HEK293 (cell line): ENCODE measurements at regions not wholly inside any gene's neighbourhood (a gene's known extent, or its start where the extent isn't known, plus 50 kb on each side); places are given as distances from the start of the nearest gene placed in this dataset.
"Not testable (repeated sequence)": the region's sequence is repeated elsewhere in the genome, so short reads cannot be mapped to it uniquely, and the experiment has no call there.

Experiments
- CTCF ChIA-PET: fragments of 350-600 bp; formaldehyde crosslinking; extraction: SDS; loops from one replicate; lab custom pipeline; 2021; ENCODE audit warnings: antibody characterized with exemption; lab: Yijun Ruan, JAX
- POLR2A ChIA-PET: fragments of 300-600 bp; formaldehyde crosslinking; extraction: SDS; loops from one replicate; lab custom pipeline; 2020; ENCODE audit warnings: antibody characterized with exemption, inconsistent platforms; lab: Yijun Ruan, JAX
- H3K27ac ChIP-seq: fragments of 200-500 bp; sonication (Bioruptor generic); 2 replicates; pipeline ENCODE4 v1.5.1; 2014; ENCODE audit warnings: low read depth, low read length, control low read depth, inconsistent platforms; ENCODE audit errors: extremely low read depth
- H3K36me3 ChIP-seq, 2 experiments: fragments of 200-500 bp in 1 of 2; sonication (Bioruptor generic) in 1 of 2; 1 replicate in 1 of 2; 2 replicates in 1 of 2; pipeline ENCODE4 v1.5.1; 2014 to 2017; ENCODE audit warnings: inconsistent platforms in 2 of 2, low read length in 2 of 2; ENCODE audit not compliant: control insufficient read depth in 2 of 2, insufficient read depth in 1 of 2
- H3K4me1 ChIP-seq: fragments of 200-500 bp; sonication (Bioruptor generic); 2 replicates; pipeline ENCODE4 v1.5.1; 2014; ENCODE audit warnings: mild to moderate bottlenecking, low read length, inconsistent platforms; ENCODE audit not compliant: control insufficient read depth, insufficient read depth
- H3K4me3 ChIP-seq: 2 replicates; pipeline ENCODE4 v1.5.1; 2011; ENCODE audit warnings: low read depth, mild to moderate bottlenecking, control low read depth, low read length, moderate library complexity
- H3K9me3 ChIP-seq: fragments of 200-500 bp; sonication (Bioruptor generic); 2 replicates; pipeline ENCODE4 v1.5.1; 2014; ENCODE audit warnings: low read depth, low read length, inconsistent platforms; ENCODE audit not compliant: control insufficient read depth, insufficient read depth
- GLI4 ChIP-seq: fragments of 450-650 bp; formaldehyde crosslinking; IDR thresholded peaks from 2 replicates; pipeline ENCODE4 v1.5.1; 2016; ENCODE audit warnings: missing biosample characterization, missing genetic modification characterization
- KLF9 ChIP-seq: fragments of 450-650 bp; formaldehyde crosslinking; IDR thresholded peaks from 2 replicates; pipeline ENCODE4 v1.5.1; 2016; ENCODE audit warnings: missing biosample characterization, missing genetic modification characterization, low read depth
- PRDM4 ChIP-seq: fragments of 450-650 bp; formaldehyde crosslinking; IDR thresholded peaks from 2 replicates; pipeline ENCODE4 v1.5.1; 2017; ENCODE audit warnings: missing biosample characterization, missing genetic modification characterization
- SCRT2 ChIP-seq: fragments of 450-650 bp; formaldehyde crosslinking; IDR thresholded peaks from 2 replicates; pipeline ENCODE4 v1.5.1; 2016; ENCODE audit warnings: missing biosample characterization, missing genetic modification characterization
- SP3 ChIP-seq: fragments of 450-650 bp; formaldehyde crosslinking; IDR thresholded peaks from 2 replicates; pipeline ENCODE4 v1.5.1; 2016; ENCODE audit warnings: missing biosample characterization, missing genetic modification characterization
- ZBTB7A ChIP-seq: fragments of 450-650 bp; formaldehyde crosslinking; IDR thresholded peaks from 2 replicates; pipeline ENCODE4 v1.5.1; 2016; ENCODE audit warnings: low read depth, missing biosample characterization, missing genetic modification characterization
- ZFP3 ChIP-seq: fragments of 450-650 bp; formaldehyde crosslinking; IDR thresholded peaks from 2 replicates; pipeline ENCODE4 v1.5.1; 2016; ENCODE audit warnings: low read depth, missing biosample characterization, missing genetic modification characterization
- ZNF146 ChIP-seq: fragments of 450-650 bp; formaldehyde crosslinking; IDR thresholded peaks from 2 replicates; pipeline ENCODE4 v1.5.1; 2016; ENCODE audit warnings: missing biosample characterization, missing genetic modification characterization
- ZNF24 ChIP-seq: fragments of 450-650 bp; formaldehyde crosslinking; IDR thresholded peaks from 2 replicates; pipeline ENCODE4 v1.5.1; 2016; ENCODE audit warnings: missing biosample characterization, missing genetic modification characterization
- ZNF391 ChIP-seq: fragments of 450-650 bp; formaldehyde crosslinking; IDR thresholded peaks from 2 replicates; pipeline ENCODE4 v1.5.1; 2016; ENCODE audit warnings: low read depth, missing biosample characterization, missing genetic modification characterization, borderline replicate concordance
- ZNF433 ChIP-seq: fragments of 450-650 bp; formaldehyde crosslinking; IDR thresholded peaks from 2 replicates; pipeline ENCODE4 v1.5.1; 2016; ENCODE audit warnings: missing biosample characterization, missing genetic modification characterization, low read depth
- ZNF518A ChIP-seq: fragments of 450-650 bp; formaldehyde crosslinking; conservative IDR thresholded peaks from 2 replicates; pipeline ENCODE4 v1.5.1; 2016; ENCODE audit warnings: low read depth, missing biosample characterization, missing genetic modification characterization
- ZNF596 ChIP-seq: fragments of 450-650 bp; IDR thresholded peaks from 2 replicates; pipeline ENCODE4 v1.5.0; 2018; ENCODE audit warnings: missing biosample characterization, mild to moderate bottlenecking, missing genetic modification characterization, moderate library complexity
- ZNF621 ChIP-seq: fragments of 450-650 bp; formaldehyde crosslinking; IDR thresholded peaks from 2 replicates; pipeline ENCODE4 v1.5.1; 2017; ENCODE audit warnings: missing biosample characterization, missing genetic modification characterization
- ZNF645 ChIP-seq: fragments of 450-650 bp; formaldehyde crosslinking; IDR thresholded peaks from 2 replicates; pipeline ENCODE4; 2016; ENCODE audit warnings: missing biosample characterization, missing genetic modification characterization
- ZNF707 ChIP-seq: fragments of 450-650 bp; formaldehyde crosslinking; IDR thresholded peaks from 2 replicates; pipeline ENCODE4 v1.5.1; 2016; ENCODE audit warnings: missing biosample characterization, missing genetic modification characterization
- ZSCAN16 ChIP-seq: fragments of 450-650 bp; formaldehyde crosslinking; IDR thresholded peaks from 2 replicates; pipeline ENCODE4 v1.5.1; 2016; ENCODE audit warnings: missing biosample characterization, missing genetic modification characterization

- H3K36me3 ChIP-seq = no peaks in the 10 kb centered on the region
- no peak for TF ChIP-seq SP3 (tag by site-specific recombination)
- no peak for TF ChIP-seq PRDM4
- H3K27ac ChIP-seq = no peak overlapping the region
- CTCF ChIA-PET = interaction anchor here (0.6 to 3.1 kb wide), 2 partner anchors 11 to 160 kb away, joined by 3 to 16 read pairs; no protein-coding TSS in a partner anchor
- POLR2A ChIA-PET = no interaction called here
- H3K9me3 ChIP-seq = no peaks in the 10 kb centered on the region
- no peak overlapping the region for H3K4me3 ChIP-seq
- H3K4me1 ChIP-seq = peaks cover 4% of the 10 kb centered on the region
These were observed 108.8 kb upstream of the BMPER start for GRCh38 chr7:33796538-33796937.

GRCh38 chr7:33797512-33797911 lies 107.8 kb upstream of the BMPER start:
- H3K27ac ChIP-seq, H3K4me1 ChIP-seq, POLR2A ChIA-PET, H3K4me3 ChIP-seq, H3K36me3 ChIP-seq, H3K9me3 ChIP-seq: not testable (repeated sequence)
- CTCF ChIA-PET = interaction anchor here (3.1 kb wide), 1 partner anchor 10 kb away, joined by 16 read pairs; no protein-coding TSS in a partner anchor

- H3K4me1 ChIP-seq = peaks cover 2% of the 10 kb centered on the region; the same call in 1 of the 2 replicates
- no peak overlapping the region for H3K27ac ChIP-seq
- CTCF ChIA-PET = no interaction called here
- no peak overlapping the region for H3K4me3 ChIP-seq
- no peaks in the 10 kb centered on the region for H3K36me3 ChIP-seq
- POLR2A ChIA-PET = no interaction called here
- no peaks in the 10 kb centered on the region for H3K9me3 ChIP-seq
- no peak for TF ChIP-seq GLI4 (tag by site-specific recombination)
- no peak for TF ChIP-seq ZNF707 (tag by site-specific recombination)
- TF ChIP-seq, all 188 proteins: peak for 0
These were observed 106.5 kb upstream of the BMPER start for GRCh38 chr7:33798686-33799325.

GRCh38 chr7:33799766-33800165 lies 105.6 kb upstream of the BMPER start:
- H3K4me3 ChIP-seq = no peak overlapping the region
- H3K36me3 ChIP-seq = no peaks in the 10 kb centered on the region
- H3K9me3 ChIP-seq = no peaks in the 10 kb centered on the region
- ChIA-PET POLR2A (no interaction called here), CTCF (interaction anchor here (0.9 kb wide), 1 partner anchor 9 kb away, joined by 4 read pairs; no protein-coding TSS in a partner anchor)
- peaks cover 8% of the 10 kb centered on the region for H3K4me1 ChIP-seq
- no peak overlapping the region for H3K27ac ChIP-seq
- TF ChIP-seq ZNF433 = no peak
- TF ChIP-seq SCRT2 = no peak
- TF ChIP-seq ZNF24 (tag by site-specific recombination) = no peak
- TF ChIP-seq ZNF518A (tag by site-specific recombination) = no peak
- TF ChIP-seq ZNF645 (tag by site-specific recombination) = no peak
- TF ChIP-seq KLF9 = no peak
- TF ChIP-seq ZNF146 (tag by site-specific recombination) = no peak
- no peak for TF ChIP-seq ZNF391
- TF ChIP-seq ZNF621 (tag by site-specific recombination) = no peak
- TF ChIP-seq ZNF707 (tag by site-specific recombination) = no peak
- no peak for TF ChIP-seq ZBTB7A (tag by site-specific recombination)
- no peak for TF ChIP-seq ZFP3 (tag by site-specific recombination)
- TF ChIP-seq ZNF596 = no peak
- TF ChIP-seq ZSCAN16 (tag by site-specific recombination) = no peak
